ENCODE measurements at regions not wholly inside any gene's neighbourhood (a gene's known extent, or its start where the extent isn't known, plus 50 kb on each side); places are given as distances from the start of the nearest gene placed in this dataset.

GRCh38 chrX:97828471-97828870, 944.8 kb downstream of the RPA4 start:
- TF ChIP-seq, protein P1, sequence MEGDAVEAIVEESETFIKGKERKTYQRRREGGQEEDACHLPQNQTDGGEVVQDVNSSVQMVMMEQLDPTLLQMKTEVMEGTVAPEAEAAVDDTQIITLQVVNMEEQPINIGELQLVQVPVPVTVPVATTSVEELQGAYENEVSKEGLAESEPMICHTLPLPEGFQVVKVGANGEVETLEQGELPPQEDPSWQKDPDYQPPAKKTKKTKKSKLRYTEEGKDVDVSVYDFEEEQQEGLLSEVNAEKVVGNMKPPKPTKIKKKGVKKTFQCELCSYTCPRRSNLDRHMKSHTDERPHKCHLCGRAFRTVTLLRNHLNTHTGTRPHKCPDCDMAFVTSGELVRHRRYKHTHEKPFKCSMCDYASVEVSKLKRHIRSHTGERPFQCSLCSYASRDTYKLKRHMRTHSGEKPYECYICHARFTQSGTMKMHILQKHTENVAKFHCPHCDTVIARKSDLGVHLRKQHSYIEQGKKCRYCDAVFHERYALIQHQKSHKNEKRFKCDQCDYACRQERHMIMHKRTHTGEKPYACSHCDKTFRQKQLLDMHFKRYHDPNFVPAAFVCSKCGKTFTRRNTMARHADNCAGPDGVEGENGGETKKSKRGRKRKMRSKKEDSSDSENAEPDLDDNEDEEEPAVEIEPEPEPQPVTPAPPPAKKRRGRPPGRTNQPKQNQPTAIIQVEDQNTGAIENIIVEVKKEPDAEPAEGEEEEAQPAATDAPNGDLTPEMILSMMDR (IDR thresholded peaks at IDR 0.05) = no peak
- TF ChIP-seq POLR2A (IDR thresholded peaks at IDR 0.05) = no peak
